CD4-positive, alpha-beta T cell treated with Interferon alpha-2 for 1 hour (primary cell): ENCODE measurements at regions not wholly inside any gene's neighbourhood (a gene's known extent, or its start where the extent isn't known, plus 50 kb on each side); places are given as distances from the start of the nearest gene placed in this dataset.
A peak's percentile ranks its signal among the peaks of the same experiment; 100 is the strongest.
"Not testable (repeated sequence)": the region's sequence is repeated elsewhere in the genome, so short reads cannot be mapped to it uniquely, and the experiment has no call there.

Experiments used
- DNase-seq, 2 donors: peaks; one replicate each; pipeline ENCODE4 v3.0.0-alpha.2; 2020 to 2022

DNA sequence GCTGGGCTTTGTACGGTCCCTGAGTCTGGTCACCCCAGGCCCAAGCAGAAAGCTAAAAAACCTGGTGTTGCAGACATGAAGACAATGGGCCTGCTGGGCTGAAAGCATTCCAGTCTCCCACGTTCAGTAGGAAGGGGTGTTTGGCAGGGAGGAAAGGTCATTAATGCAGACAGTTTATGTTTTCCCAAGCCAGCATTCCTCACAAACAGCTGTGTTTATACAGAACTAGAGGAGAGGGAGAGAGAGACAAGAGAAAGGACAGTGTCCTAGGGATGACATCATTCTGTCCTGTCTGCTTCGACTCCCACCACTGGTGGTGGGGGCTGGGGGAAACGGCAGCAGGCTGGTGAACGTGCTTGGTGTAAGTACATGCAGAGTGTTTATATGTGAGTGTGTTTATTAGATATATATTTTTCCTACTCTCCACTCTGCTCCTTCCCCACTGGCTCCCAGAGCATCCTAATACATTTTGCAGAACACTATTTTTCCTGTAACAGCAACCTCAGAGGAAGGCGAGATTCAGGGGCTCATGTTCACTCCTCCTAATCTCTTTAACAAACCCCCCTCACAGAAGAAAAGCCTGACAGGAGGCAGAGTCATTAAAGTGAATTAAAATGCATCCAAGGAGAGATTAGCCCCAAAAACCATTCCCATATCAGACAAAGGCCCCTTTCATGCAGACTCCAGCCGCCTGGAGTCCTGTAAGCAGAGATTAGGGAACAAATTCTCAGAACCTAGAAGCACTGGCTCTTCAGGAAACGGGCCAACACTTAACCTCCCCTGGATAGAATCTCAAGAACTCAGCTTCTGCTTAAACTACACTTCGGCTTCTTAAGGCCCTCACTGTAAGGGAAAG, 380.4 kb downstream of the TNS1 start:
- DNase-seq = no peak

DNA sequence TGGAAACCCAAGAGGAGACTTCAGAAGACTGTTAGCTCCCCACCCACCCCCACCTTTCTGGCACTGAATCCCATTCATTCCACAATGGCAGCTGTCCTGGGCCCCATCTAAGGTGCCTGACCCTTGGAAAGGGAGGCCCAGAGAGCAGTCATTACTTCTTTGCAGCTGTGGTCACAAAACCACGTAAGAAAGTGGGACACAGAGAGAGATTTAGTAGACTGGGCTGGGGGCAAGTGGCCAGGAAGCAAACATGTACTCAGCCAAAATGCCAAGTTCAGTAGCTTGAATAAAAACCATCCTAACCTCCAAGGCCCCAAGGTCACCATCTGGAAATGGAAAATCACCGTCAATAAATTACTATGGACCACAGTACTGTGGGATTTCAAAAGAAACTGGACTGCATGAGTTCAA, 381.4 kb downstream of the TNS1 start:
- DNase-seq = no peak

DNA sequence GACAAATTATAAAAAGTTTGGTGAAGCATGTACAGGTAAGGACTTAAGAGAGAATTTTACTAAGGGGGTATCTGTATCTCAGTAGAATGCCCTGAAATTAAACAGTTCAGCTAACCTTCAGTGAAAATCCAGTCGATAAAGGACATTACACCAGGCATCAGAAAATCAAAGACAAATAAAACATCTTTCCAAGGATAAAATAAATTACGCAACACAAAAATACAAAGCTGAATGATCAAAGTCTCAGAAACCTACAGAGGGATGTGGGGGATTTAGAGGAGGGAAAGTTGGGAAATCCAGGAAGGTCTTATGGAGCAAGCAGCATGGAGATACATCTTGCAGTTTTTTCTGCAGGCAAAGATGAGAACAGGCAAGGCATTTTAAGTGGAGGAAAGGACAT, 384.1 kb downstream of the TNS1 start:
- no peak for DNase-seq

- no peak for DNase-seq
Observed at GRCh38 chr2:217617616-217618022, 385.2 kb downstream of the TNS1 start.

DNA sequence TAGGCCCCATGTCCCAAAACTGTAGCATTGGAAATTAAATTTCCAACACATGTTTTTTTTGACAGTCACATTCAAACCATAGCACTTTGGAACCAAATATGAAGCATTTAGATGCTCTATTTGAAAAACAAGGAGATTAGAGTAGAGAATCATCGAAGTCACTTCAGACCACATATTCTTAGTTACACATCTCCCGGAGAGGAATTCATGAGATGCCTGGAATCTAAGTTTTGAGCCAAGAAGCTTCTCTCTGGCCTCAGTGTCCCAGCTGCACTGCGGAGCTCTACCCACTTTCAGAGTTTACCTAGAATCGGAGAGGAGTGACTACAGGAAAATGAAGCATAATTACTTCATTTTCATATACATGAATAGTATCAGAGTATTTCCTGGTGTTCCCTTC, 385.9 kb downstream of the TNS1 start:
- no peak for DNase-seq

DNA sequence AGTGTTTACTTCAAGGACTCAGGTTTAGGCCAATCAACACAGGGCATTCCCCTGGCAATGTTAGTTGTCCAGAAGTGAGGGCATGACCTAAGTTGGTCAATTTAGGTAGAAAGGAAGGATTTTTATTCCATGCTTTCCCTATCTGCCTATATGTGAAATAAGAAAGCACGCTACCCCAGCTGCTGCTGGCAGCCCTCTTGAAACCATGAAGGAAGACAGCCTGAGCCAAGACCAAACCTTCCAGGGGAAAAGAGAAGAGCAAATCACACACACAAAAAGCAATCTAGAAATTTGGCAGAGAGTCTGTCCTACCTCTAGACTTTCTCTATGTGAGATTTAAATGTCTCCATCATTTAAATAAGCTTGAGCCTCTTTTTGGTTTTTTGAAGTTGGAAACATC, 387.6 kb downstream of the TNS1 start:
- DNase-seq = no peak

DNA sequence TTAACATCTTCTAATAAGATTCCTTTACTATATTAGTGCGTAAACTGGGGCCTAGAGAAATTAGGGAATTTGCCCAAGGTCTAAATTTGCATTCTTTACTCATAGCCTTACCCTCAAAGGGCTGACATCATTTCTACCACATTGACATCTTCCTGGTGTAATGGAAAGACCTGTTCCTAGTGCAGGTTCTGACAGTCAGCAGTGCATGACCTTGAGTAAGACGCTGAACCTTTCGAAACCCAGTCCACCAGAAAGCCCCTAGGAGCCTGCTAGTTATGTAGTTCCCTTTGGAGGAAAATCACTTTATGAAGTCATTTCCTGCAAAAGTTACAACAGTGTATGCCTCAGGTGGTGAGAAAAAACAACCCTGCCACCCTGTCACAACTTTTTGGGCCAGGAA, 388.3 kb downstream of the TNS1 start:
- DNase-seq = no peak

GRCh38 chr2:217614096-217614495, 388.7 kb downstream of the TNS1 start:
- DNase-seq = no peak

GRCh38 chr2:217612920-217613319, 389.9 kb downstream of the TNS1 start:
- no peak for DNase-seq

DNA sequence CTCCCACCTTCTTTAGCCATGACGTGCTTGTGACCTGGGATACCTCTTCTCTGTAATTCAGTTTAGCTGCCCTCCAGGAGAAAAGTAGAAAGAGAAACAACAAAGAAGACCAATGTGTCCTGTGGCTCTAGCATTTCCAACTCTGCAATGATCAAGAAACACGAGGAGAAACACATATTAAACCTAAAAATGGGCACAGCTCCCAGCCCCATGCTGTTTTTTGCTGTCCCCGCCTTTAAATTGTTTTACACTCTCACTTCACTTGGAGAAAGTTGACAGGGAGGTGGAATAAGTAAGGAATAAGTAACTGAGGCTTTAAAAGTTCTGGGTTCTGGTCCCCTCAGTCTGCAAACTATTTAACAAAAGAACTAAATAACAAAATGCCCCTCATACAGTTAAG, 390.6 kb downstream of the TNS1 start:
- no peak for DNase-seq

DNA sequence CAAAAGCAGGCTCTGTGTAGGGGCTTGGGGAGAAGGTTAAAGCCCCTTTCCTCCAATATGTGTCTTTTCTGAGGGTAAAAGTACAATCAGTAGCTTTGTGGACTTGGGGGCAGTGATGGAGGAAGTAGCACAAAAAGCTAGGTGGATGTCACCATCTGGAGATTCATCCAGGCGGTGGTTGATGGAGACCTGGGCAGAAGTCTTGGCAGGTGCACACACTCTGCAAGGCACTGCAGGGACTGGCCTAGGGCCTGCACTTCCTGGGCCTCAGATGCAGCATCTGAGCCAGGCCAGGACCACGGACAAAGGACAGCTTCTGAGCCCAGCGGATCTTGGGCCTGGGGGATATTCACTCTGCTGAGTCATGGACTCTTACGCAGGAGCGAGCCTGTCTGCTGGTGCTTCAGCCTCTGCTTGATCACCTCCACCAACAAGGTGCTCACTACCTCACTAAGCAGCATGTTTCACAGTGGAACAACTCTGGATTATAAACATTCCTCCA, 391.1 kb downstream of the TNS1 start:
- DNase-seq = no peak

- no peak for DNase-seq
Observed at GRCh38 chr2:217611056-217611455, 391.7 kb downstream of the TNS1 start.

GRCh38 chr2:217610401-217610814, 392.4 kb downstream of the TNS1 start:
- DNase-seq = peak; percentile 6 to 51

DNA sequence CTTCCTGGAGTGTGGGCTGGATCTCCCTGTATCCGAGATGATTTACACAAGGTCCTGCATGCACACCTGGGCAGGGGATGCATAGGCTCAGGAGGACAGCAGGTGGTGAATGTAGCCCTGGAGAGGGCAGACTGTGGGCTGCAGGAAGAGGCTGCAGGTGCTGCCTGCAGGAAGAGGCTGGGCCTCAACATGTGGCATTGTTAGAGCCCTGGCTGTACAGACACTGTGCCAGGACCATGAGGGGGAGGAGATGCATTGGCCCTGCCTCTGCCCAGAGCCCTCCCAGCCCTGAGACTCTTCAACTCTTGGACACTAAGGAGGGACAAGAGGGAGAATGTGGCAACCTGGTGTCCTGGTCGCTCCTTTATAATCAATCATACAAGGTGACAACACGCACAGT, 392.8 kb downstream of the TNS1 start:
- no peak for DNase-seq

DNA sequence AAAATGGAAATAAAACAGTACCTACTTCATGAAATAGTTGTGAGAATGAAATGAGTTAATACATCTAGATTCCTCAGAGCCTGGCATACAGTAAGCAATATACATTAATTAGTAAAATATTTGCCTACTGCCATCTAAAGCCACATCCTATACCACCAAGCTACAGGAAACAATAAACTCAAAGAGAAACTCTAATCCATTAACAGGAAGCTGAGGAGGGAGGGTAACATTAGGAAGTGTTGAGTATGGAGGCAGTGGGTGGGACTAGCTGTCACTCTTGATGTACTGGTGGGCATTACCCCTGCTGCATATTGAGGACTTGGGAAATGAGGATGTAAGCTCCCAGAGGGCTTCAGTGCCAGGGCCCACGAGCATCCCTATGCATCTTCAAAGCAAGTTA, 396.5 kb downstream of the TNS1 start:
- no peak for DNase-seq

GRCh38 chr2:217604527-217605194, 398.1 kb downstream of the TNS1 start:
- no peak for DNase-seq

GRCh38 chr2:217601601-217602000, 401.2 kb downstream of the TNS1 start:
- DNase-seq = no peak

DNA sequence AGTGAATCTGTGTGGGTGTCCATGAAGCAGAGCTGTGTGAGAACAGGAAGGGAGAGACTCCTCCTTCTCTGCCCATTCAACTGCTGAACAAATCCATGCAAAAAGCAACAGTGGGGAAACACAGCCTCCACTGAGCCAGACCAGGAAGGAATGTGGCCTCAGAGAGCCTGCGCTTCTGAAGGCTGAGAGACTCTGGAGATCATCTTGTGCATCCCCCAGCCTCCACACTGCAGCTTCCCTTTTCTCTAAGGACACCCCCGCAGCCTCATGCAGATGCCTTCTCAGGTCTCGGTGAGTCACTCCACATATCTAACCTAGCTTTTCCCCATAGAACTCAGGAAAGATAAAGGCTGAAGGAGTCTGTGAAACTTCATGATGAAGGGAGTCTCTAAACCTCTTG, 402.9 kb downstream of the TNS1 start:
- no peak for DNase-seq

DNA sequence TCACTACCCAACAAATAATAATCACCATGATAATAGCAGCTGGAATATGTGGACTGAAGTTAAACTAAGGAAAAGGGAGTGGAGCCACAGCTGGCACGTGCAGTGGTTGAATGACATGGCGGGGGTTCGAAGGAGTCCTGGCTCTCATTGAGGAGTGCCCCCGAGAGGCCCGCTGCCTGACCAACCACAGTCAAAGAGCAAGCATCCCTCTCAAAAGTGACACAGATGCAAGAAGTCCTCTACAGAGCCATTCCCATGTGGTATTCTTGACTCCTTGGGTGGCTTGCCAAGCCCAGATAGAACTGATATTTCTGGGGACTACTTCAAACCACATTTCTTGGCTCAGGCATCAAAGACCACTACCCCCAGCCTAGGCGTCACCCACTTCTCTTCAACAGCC, 405.1 kb downstream of the TNS1 start:
- no peak for DNase-seq

- DNase-seq = no peak
Observed at GRCh38 chr2:217597145-217597544, 405.6 kb downstream of the TNS1 start.

DNA sequence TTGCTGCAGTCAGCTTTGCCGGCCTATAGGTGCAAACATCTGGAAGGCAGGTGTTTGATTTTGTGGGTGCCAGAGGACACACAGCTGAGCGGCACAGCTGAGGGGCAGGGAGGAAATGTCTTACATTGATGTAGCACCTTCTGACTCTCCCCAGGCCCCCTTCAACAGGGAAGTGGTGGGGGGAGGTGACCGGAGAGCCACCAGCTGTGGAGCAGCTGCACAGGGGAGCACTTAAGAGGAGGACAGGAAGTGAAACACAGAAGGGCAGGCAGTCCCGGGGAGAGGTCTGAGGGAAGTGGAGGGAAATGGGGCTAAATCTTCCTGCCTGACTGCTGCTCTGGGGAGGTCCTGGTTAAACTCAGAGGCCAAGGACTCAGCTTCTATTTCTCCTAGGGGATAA, 409.1 kb downstream of the TNS1 start:
- no peak for DNase-seq

DNA sequence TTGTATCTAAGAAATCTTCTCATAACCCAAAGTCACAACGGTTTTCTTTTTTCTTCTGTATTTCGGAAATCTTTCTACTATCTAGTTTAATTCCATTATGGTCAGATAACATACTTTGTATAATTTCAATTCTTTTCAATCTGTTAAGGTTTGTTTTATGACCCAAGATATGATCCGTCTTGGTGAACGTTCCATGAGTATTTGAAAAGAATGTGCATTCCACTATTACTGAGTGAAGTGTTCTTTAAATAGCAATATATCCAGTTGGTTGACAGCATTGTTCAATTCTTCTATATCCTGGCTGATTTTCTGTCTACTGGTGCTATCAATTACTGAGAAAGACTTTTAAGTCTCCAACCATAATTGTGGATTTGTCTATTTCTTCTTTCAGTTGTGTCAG, 414.5 kb downstream of the TNS1 start:
- no peak for DNase-seq

DNA sequence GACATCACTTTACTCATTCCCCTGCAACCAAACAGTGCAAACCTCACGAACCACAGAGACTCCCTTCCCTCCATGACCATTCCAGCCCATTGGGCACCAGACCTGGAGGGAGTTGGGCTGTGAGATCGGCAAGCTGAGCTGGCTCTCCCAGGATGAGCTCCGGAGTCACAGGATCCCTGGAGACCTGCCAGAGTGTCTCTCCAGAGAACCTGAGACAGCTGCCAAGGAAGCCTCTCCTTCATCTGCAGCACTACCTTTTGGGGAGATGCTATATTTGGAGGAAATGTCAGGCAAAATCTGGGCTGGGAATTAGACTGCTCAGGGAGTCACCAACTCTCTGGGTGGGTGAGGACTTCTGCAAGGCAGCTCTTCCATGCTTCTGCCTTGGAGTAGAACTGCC, 417.4 kb downstream of the TNS1 start:
- DNase-seq = no peak

DNA sequence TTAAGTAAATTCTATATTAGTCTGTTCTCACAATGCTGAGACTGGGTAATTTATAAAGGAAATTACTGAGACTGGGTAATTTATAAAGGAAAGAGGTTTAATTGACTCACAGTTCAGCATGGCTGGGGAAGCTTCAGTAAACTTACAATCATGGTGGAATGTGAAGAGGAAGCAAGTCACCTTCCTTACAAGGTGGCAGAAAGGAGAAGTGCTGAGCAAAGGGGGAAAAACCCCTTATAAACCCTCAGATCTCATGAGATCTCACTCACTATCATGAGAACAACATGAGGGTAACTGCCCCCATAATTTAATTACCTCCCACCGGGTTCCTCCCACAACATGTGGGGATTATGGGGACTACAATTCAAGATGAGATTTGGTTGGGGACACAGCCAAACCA, 422.4 kb downstream of the TNS1 start:
- DNase-seq = not testable (repeated sequence)
